ENCODE measurements at regions not wholly inside any gene's neighbourhood (a gene's known extent, or its start where the extent isn't known, plus 50 kb on each side); places are given as distances from the start of the nearest gene placed in this dataset.

- TF ChIP-seq POLR2A (IDR thresholded peaks at IDR 0.05) (no peak), CTCF (IDR thresholded peaks at IDR 0.05) (no peak)
Measured at GRCh38 chr2:217261452-217261851, 401.6 kb upstream of the TNP1 start.

Measured in uterus (tissue), 2 donors.